ENCODE measurements at regions not wholly inside any gene's neighbourhood (a gene's known extent, or its start where the extent isn't known, plus 50 kb on each side); places are given as distances from the start of the nearest gene placed in this dataset.

DNA sequence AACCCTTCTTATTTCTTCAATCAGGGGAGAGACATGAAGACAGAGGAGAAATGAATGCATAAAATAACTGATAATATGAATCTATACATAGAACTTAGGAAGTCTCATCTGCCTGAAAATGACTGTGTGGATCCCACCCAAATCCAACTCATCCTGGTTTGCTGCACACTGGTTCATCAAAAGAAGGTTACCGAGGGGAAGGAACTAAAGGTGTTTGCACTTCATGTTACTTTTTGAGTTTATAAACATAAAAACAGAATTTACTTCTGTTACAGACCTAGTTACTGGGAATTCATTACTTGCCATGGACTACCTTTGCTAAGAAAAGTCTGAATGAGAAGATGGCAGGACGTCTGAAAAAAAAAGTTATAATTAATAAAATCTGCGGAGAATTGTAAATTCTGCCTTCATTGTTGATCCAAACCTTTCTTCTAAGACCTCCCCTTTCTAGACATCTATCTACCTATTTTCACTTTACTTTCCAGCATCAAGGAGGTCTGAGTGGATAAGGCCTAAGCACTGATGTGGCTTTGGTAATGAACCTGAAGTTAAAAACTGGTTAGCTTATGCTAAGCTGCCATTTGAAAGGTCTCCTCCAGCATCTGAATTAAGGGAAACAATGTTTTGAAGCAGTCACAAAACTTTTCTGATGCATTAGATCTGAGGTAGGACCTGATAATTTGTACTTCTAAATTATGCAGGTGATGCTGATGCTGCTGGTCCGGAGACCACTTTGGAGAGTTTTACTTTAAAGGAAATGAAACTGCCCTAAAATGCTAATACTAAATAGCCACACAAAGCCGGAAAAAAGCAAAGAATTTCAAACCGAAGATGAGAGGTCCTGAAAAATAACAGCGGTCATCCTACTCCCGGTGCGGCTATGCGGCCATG lies 84.0 kb downstream of the HFE start:
- Mint-ChIP-seq H3K4me3 (peak overlapping the region; percentile 76 to 96 (median 91)), H3K36me3 (no peaks in the 10 kb centered on the region), H3K27ac (peak overlapping the region; percentile 92 to 93), H3K27me3 (no peaks in the 10 kb centered on the region), H3K9me3 (no peaks in the 10 kb centered on the region), H3K4me1 (peaks cover 53 to 63% (median 55%) of the 10 kb centered on the region in 3 donors)
- Histone ChIP-seq H3K4me3 (ENCODE audit: control insufficient read depth in 1 of 2, extremely low read depth in 1 of 2, low read length in 1 of 2) (peak overlapping the region; percentile 57 to 72), H3K36me3 (ENCODE audit: control insufficient read depth in 2 of 2, extremely low read depth in 1 of 2, insufficient read depth in 1 of 2, low read length in 1 of 2) (no peaks in the 10 kb centered on the region), H3K9me3 (no peaks in the 10 kb centered on the region), H3K27me3 (replicated peaks in 1 of 2; ENCODE audit: control insufficient read depth in 2 of 2, extremely low read depth in 1 of 2, insufficient read depth in 2 of 2, low read length in 1 of 2) (no peaks in the 10 kb centered on the region), H3K27ac (ENCODE audit: low read length) (peak overlapping the region; percentile 90), H3K4me1 (ENCODE audit: control insufficient read depth in 1 of 2, extremely low read depth in 1 of 2, insufficient read depth in 2 of 2, low read length in 2 of 2) (peaks cover 12 to 15% of the 10 kb centered on the region in 2 experiments)
- POLR2A ChIA-PET = interaction anchor here (0.6 to 5.0 kb wide), 14 partner anchors 10 to 314 kb away, joined by 3 to 75 read pairs (median 4); a partner anchor contains a TSS
- DNase-seq = peak in 1 of 35 experiments; percentile 45
- peak in 1 of 4 experiments; percentile 3 for ATAC-seq (replicated peaks in 1 of 4)
- CTCF ChIA-PET = interaction anchor here in 1 of 2 donors (0.8 to 1.9 kb wide), 2 partner anchors 12 kb away, joined by 4 to 13 read pairs; a partner anchor contains a TSS
- 0% methylated on average over 6 of the region's 10 CpGs for WGBS (ENCODE audit: insufficient coverage)

DNA sequence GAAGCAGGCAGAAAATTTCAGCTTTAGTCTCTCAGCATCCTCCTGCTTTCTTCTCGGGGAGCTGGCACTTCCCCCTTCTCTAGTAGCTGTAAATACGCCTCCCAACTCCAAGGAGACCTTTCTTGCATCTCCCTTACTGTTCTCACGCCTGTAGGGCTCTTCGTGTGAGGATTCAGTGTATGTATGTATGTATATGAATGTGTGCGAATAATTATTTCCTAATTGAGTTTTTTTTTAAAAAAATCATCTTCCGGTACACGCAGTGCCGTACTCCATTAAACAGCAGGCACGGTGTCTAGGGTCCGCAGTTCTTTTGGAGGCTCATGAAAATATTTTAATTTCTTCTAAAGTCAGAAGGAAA lies 85.4 kb downstream of the HFE start:
- Histone ChIP-seq H3K9me3 (no peaks in the 10 kb centered on the region), H3K4me3 (ENCODE audit: control insufficient read depth in 1 of 2, extremely low read depth in 1 of 2, low read length in 1 of 2) (peak overlapping the region; percentile 57 to 72), H3K36me3 (ENCODE audit: control insufficient read depth in 2 of 2, extremely low read depth in 1 of 2, insufficient read depth in 1 of 2, low read length in 1 of 2) (no peaks in the 10 kb centered on the region), H3K27ac (ENCODE audit: low read length) (peak overlapping the region; percentile 90), H3K4me1 (ENCODE audit: control insufficient read depth in 1 of 2, extremely low read depth in 1 of 2, insufficient read depth in 2 of 2, low read length in 2 of 2) (peaks cover 12 to 15% of the 10 kb centered on the region in 2 experiments), H3K27me3 (replicated peaks in 1 of 2; ENCODE audit: control insufficient read depth in 2 of 2, extremely low read depth in 1 of 2, insufficient read depth in 2 of 2, low read length in 1 of 2) (no peaks in the 10 kb centered on the region)
- peak; percentile 40 to 50 (median 44) for ATAC-seq (replicated peaks in 1 of 4)
- WGBS (ENCODE audit: insufficient coverage) = no CpG with 5 or more reads among the region's 10 CpGs
- no peaks in the 10 kb centered on the region for H3K9me3 Mint-ChIP-seq
- ChIA-PET POLR2A (interaction anchor here (0.6 to 5.0 kb wide), 18 partner anchors 10 to 979 kb away, joined by 3 to 75 read pairs (median 4); a partner anchor contains a TSS), CTCF (interaction anchor here in 1 of 2 donors (0.7 to 3.1 kb wide), 7 partner anchors 11 to 78 kb away, joined by 3 to 36 read pairs (median 4); a partner anchor contains a TSS)
- no peaks in the 10 kb centered on the region for H3K27me3 Mint-ChIP-seq
- no peaks in the 10 kb centered on the region for H3K36me3 Mint-ChIP-seq
- H3K27ac Mint-ChIP-seq = peak overlapping the region; percentile 92 to 93
- peaks cover 45 to 55% (median 48%) of the 10 kb centered on the region in 3 donors for H3K4me1 Mint-ChIP-seq
- H3K4me3 Mint-ChIP-seq = peak overlapping the region; percentile 76 to 96 (median 91)
- DNase-seq = peak in 17 of 35 experiments; percentile 16 to 72 (median 30)

DNA sequence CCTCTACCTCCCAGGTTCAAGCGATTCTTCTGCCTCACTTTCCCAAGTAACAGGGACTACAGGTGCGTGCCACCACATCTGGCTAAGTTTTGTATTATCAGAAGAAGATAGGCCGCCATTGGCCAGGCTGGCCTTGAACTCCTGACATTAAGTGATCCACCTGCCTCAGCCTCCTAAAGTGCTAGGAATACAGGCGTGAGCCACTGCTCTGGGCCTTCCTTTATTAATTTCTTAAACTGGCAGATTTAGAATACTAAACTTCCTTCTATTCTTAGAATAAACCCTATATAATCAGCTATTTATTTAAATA lies 86.6 kb downstream of the HFE start:
- peak overlapping the region; percentile 25 to 76 (median 41) for H3K4me3 Mint-ChIP-seq
- H3K27me3 Mint-ChIP-seq = no peaks in the 10 kb centered on the region

DNA sequence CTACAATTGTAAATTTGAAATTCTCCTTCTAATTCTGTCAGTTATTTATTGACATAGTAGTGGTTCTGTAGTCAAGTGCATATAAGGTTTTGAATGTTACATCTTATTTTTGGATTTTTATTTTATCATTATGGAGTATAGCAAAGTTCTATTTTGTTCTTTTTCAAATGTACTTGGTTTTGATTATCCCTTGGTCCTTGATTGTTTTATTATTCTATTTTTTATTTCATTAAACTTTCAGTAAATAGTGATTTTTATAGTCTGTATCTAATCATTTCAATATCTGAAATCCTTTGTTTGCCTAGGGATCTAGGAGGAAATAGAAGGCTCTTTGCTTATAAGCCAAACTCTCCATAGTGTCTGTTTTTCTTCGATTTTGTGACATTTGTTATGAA lies 87.8 kb downstream of the HFE start:
- Mint-ChIP-seq H3K4me1 (peaks cover 37 to 41% (median 38%) of the 10 kb centered on the region in 3 donors), H3K27ac (peak overlapping the region; percentile 73 to 76), H3K4me3 (peak overlapping the region in 1 of 3 donors; percentile 42), H3K9me3 (no peaks in the 10 kb centered on the region), H3K36me3 (no peaks in the 10 kb centered on the region), H3K27me3 (no peaks in the 10 kb centered on the region)
- Histone ChIP-seq H3K27ac (ENCODE audit: low read length) (no peak overlapping the region), H3K4me1 (ENCODE audit: control insufficient read depth in 1 of 2, extremely low read depth in 1 of 2, insufficient read depth in 2 of 2, low read length in 2 of 2) (peaks cover 7 to 15% of the 10 kb centered on the region in 2 experiments), H3K9me3 (no peaks in the 10 kb centered on the region), H3K36me3 (ENCODE audit: control insufficient read depth in 2 of 2, extremely low read depth in 1 of 2, insufficient read depth in 1 of 2, low read length in 1 of 2) (no peaks in the 10 kb centered on the region), H3K27me3 (replicated peaks in 1 of 2; ENCODE audit: control insufficient read depth in 2 of 2, extremely low read depth in 1 of 2, insufficient read depth in 2 of 2, low read length in 1 of 2) (no peaks in the 10 kb centered on the region), H3K4me3 (ENCODE audit: control insufficient read depth in 1 of 2, extremely low read depth in 1 of 2, low read length in 1 of 2) (no peak overlapping the region)
- ATAC-seq (replicated peaks in 1 of 4) (no peak), DNase-seq (no peak)
- no CpG with 5 or more reads among the region's 1 CpG for WGBS (ENCODE audit: insufficient coverage)
- POLR2A ChIA-PET = interaction anchor here (0.5 to 1.6 kb wide), 10 partner anchors 14 to 417 kb away, joined by 3 to 16 read pairs (median 7); a partner anchor contains a TSS
- CTCF ChIA-PET = interaction anchor here (0.7 to 3.1 kb wide), 10 partner anchors 16 to 345 kb away, joined by 3 to 22 read pairs (median 6); a partner anchor contains a TSS

More for the DNA sequence above, 86.6 kb downstream of the HFE start:
- H3K36me3 Mint-ChIP-seq = no peaks in the 10 kb centered on the region
- Histone ChIP-seq H3K9me3 (no peaks in the 10 kb centered on the region), H3K36me3 (ENCODE audit: control insufficient read depth in 2 of 2, extremely low read depth in 1 of 2, insufficient read depth in 1 of 2, low read length in 1 of 2) (no peaks in the 10 kb centered on the region), H3K4me1 (ENCODE audit: control insufficient read depth in 1 of 2, extremely low read depth in 1 of 2, insufficient read depth in 2 of 2, low read length in 2 of 2) (peaks cover 12 to 15% of the 10 kb centered on the region in 2 experiments), H3K27ac (ENCODE audit: low read length) (peak overlapping the region; percentile 90), H3K4me3 (ENCODE audit: control insufficient read depth in 1 of 2, extremely low read depth in 1 of 2, low read length in 1 of 2) (no peak overlapping the region), H3K27me3 (replicated peaks in 1 of 2; ENCODE audit: control insufficient read depth in 2 of 2, extremely low read depth in 1 of 2, insufficient read depth in 2 of 2, low read length in 1 of 2) (no peaks in the 10 kb centered on the region)
- DNase-seq = peak in 1 of 35 experiments; percentile 11
- no peaks in the 10 kb centered on the region for H3K9me3 Mint-ChIP-seq
- WGBS (ENCODE audit: insufficient coverage) = 86% methylated on average over 1 of the region's 4 CpGs
- CTCF ChIA-PET = interaction anchor here (0.6 to 3.1 kb wide), 15 partner anchors 9 to 191 kb away, joined by 3 to 36 read pairs (median 4); a partner anchor contains a TSS
- peaks cover 44 to 52% (median 45%) of the 10 kb centered on the region in 3 donors for H3K4me1 Mint-ChIP-seq
- POLR2A ChIA-PET = interaction anchor here (0.5 to 5.0 kb wide), 12 partner anchors 9 to 973 kb away, joined by 4 to 75 read pairs (median 10); a partner anchor contains a TSS
- H3K27ac Mint-ChIP-seq = peak overlapping the region; percentile 76 to 78
- no peak for ATAC-seq (replicated peaks in 1 of 4)

DNA sequence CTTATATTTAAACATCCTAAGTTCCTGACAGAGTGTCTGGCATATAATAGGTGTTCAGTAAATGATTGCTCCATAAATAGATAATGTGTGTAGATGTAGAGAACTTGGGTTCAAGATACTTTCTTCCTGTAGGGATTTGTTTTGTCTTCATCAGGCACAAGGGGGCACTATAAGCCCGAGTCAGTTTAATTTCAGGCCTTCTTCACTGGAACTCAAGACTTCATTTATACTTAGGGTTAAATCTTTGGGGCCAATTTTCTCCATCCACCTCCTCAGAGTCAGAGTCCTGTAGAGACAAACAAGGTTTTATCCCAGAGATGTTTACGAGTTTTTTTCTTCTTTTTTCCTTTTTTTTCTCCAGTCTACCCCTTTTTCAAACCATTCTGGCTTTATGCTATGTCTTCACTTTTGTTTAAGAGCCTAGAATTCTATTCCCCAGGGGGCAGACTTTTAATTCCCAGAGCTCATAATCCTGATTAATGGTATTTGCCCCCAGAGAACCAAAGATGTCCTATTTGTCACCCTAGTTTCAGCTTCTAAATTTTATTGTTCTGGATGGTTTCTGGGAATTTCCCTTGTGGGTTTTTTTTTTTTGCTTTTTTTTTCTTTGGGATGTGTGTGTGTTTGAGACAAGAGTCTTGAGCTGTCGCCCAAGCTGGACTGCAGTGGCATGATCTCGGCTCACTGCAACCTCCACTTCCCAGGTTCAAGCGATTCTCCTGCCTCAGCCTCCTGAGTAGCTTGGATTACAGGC lies 88.4 kb downstream of the HFE start:
- Histone ChIP-seq H3K4me1 (ENCODE audit: control insufficient read depth in 1 of 2, extremely low read depth in 1 of 2, insufficient read depth in 2 of 2, low read length in 2 of 2) (peaks cover 11 to 15% of the 10 kb centered on the region in 2 experiments), H3K36me3 (ENCODE audit: control insufficient read depth in 2 of 2, extremely low read depth in 1 of 2, insufficient read depth in 1 of 2, low read length in 1 of 2) (no peaks in the 10 kb centered on the region), H3K27ac (ENCODE audit: low read length) (peak overlapping the region; percentile 37), H3K27me3 (replicated peaks in 1 of 2; ENCODE audit: control insufficient read depth in 2 of 2, extremely low read depth in 1 of 2, insufficient read depth in 2 of 2, low read length in 1 of 2) (no peaks in the 10 kb centered on the region), H3K4me3 (ENCODE audit: control insufficient read depth in 1 of 2, extremely low read depth in 1 of 2, low read length in 1 of 2) (no peak overlapping the region), H3K9me3 (no peaks in the 10 kb centered on the region)
- peaks cover 36 to 39% (median 37%) of the 10 kb centered on the region in 3 donors for H3K4me1 Mint-ChIP-seq
- DNase-seq = peak in 24 of 35 experiments; percentile 30 to 85 (median 50)
- peak overlapping the region in 1 of 3 donors; percentile 5 for H3K4me3 Mint-ChIP-seq
- H3K27ac Mint-ChIP-seq = peak overlapping the region; percentile 58 to 73
- ATAC-seq (replicated peaks in 1 of 4) = no peak
- no peaks in the 10 kb centered on the region for H3K36me3 Mint-ChIP-seq
- H3K9me3 Mint-ChIP-seq = no peaks in the 10 kb centered on the region
- POLR2A ChIA-PET = interaction anchor here (0.5 to 1.6 kb wide), 19 partner anchors 11 to 970 kb away, joined by 3 to 16 read pairs (median 6); a partner anchor contains a TSS
- 20% methylated on average over 1 of the region's 5 CpGs for WGBS (ENCODE audit: insufficient coverage)
- H3K27me3 Mint-ChIP-seq = no peaks in the 10 kb centered on the region
- CTCF ChIA-PET = interaction anchor here (0.6 to 1.6 kb wide), 21 partner anchors 13 to 1749 kb away, joined by 3 to 11 read pairs (median 3); a partner anchor contains a TSS
